ENCODE measurements at regions not wholly inside any gene's neighbourhood (a gene's known extent, or its start where the extent isn't known, plus 50 kb on each side); places are given as distances from the start of the nearest gene placed in this dataset.

GRCh38 chr12:97267594-97268202, 194.9 kb upstream of the RMST start:
- ChIA-PET POLR2A (no interaction called here), CTCF (no interaction called here)
- ATAC-seq = no peak
- Histone ChIP-seq H3K27ac (ENCODE audit: low read length) (no peak overlapping the region), H3K27me3 (ENCODE audit: control insufficient read depth, insufficient read depth, low read length) (no peaks in the 10 kb centered on the region), H3K4me1 (ENCODE audit: control insufficient read depth, insufficient read depth, low read length) (no peaks in the 10 kb centered on the region), H3K36me3 (ENCODE audit: control insufficient read depth, insufficient read depth, low read length) (no peaks in the 10 kb centered on the region), H3K9me3 (ENCODE audit: control insufficient read depth, insufficient read depth, low read depth, low read length) (no peaks in the 10 kb centered on the region), H3K4me3 (ENCODE audit: low read depth in 2 of 2, low read length in 2 of 2) (no peak overlapping the region)
- intact Hi-C loops (cut with micrococcal nuclease; ENCODE audit: unreplicated experiment) = no loop called here
- no peak for DNase-seq (ENCODE audit: low read depth, low spot score)
- in situ Hi-C loops (cut with HindIII; ENCODE audit: low pct_unique_long_range_greater_than_20kb, low sequenced_read_pairs) = no loop called here
- no peak for TF ChIP-seq POLR2AphosphoS5 (IDR thresholded peaks at IDR 0.05; ENCODE audit: low read depth, low read length)
- TF ChIP-seq CTCF (IDR thresholded peaks at IDR 0.05) = no peak
- TF ChIP-seq REST (IDR thresholded peaks at IDR 0.05; ENCODE audit: insufficient read depth in 1 of 2, low read depth in 2 of 2, low read length in 1 of 2) = no peak
- TF ChIP-seq TCF7L2 (IDR thresholded peaks at IDR 0.05; ENCODE audit: low read depth, low read length) = no peak
- TF ChIP-seq SIN3A (IDR thresholded peaks at IDR 0.05; ENCODE audit: borderline replicate concordance, insufficient read depth, low read depth, low read length) = no peak
- no TSS peak for BruUV-seq (replicated peaks)

GRCh38 chr12:97272471-97272870, 190.1 kb upstream of the RMST start:
- intact Hi-C loops (cut with micrococcal nuclease; ENCODE audit: unreplicated experiment) = no loop called here
- H3K4me3 ChIP-seq (ENCODE audit: low read depth in 2 of 2, low read length in 2 of 2) = no peak overlapping the region
- POLR2A ChIA-PET = no interaction called here
- CTCF ChIA-PET = no interaction called here
- H3K27ac ChIP-seq (ENCODE audit: low read length) = no peak overlapping the region
- ATAC-seq (no peak), DNase-seq (ENCODE audit: low read depth, low spot score) (no peak)
- in situ Hi-C loops (cut with HindIII; ENCODE audit: low pct_unique_long_range_greater_than_20kb, low sequenced_read_pairs) = no loop called here
- no peaks in the 10 kb centered on the region for H3K36me3 ChIP-seq (ENCODE audit: control insufficient read depth, insufficient read depth, low read length)
- no peak for TF ChIP-seq REST (IDR thresholded peaks at IDR 0.05; ENCODE audit: insufficient read depth in 1 of 2, low read depth in 2 of 2, low read length in 1 of 2)
- no peak for TF ChIP-seq SIN3A (IDR thresholded peaks at IDR 0.05; ENCODE audit: borderline replicate concordance, insufficient read depth, low read depth, low read length)
- no peak for TF ChIP-seq TCF7L2 (IDR thresholded peaks at IDR 0.05; ENCODE audit: low read depth, low read length)
- no peak for TF ChIP-seq CTCF (IDR thresholded peaks at IDR 0.05)
- TF ChIP-seq POLR2AphosphoS5 (IDR thresholded peaks at IDR 0.05; ENCODE audit: low read depth, low read length) = no peak
- H3K4me1 ChIP-seq (ENCODE audit: control insufficient read depth, insufficient read depth, low read length) = no peaks in the 10 kb centered on the region
- no TSS peak for BruUV-seq (replicated peaks)
- no peaks in the 10 kb centered on the region for H3K9me3 ChIP-seq (ENCODE audit: control insufficient read depth, insufficient read depth, low read depth, low read length)
- H3K27me3 ChIP-seq (ENCODE audit: control insufficient read depth, insufficient read depth, low read length) = no peaks in the 10 kb centered on the region

Data from Panc1 (cell line).